ENCODE measurements at regions not wholly inside any gene's neighbourhood (a gene's known extent, or its start where the extent isn't known, plus 50 kb on each side); places are given as distances from the start of the nearest gene placed in this dataset.

DNA sequence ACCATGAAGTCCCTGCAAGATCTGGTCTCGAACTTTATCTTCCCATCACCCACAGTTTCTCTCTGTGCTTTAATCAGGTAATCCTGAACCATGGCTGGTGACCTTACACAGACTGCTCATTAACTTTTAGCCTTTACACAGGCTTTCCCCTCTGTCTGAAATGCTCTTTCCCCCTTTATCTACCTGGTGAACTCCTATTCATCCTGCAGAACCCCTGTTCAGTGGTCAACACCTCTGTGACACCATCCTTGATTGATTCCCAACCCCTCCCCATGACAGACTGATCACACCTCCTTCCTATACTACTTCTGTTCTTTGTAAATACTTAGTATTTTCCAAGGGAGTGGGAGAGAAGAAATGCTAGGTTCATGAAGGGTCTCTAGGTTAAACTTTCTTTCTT, 254.0 kb downstream of the RPS24 start:
- DNase-seq (ENCODE audit: low read depth in 2 of 2) = no peak
- Histone ChIP-seq H3K4me2 (ENCODE audit: extremely low read depth, insufficient read depth, low read length) (no peak overlapping the region), H3K9ac (ENCODE audit: insufficient read depth, low read length) (no peak overlapping the region), H4K20me1 (ENCODE audit: control insufficient read depth, extremely low read depth, insufficient read depth, low read length) (no peaks in the 10 kb centered on the region), H3K36me3 (ENCODE audit: control insufficient read depth, insufficient read depth, low read length) (no peaks in the 10 kb centered on the region), H3K79me2 (ENCODE audit: control insufficient read depth, insufficient read depth, low read length) (no peaks in the 10 kb centered on the region), H3K4me3 (replicated peaks in 1 of 4; ENCODE audit: control extremely low read depth in 1 of 4, insufficient read depth in 1 of 4, low read depth in 3 of 4, low read length in 4 of 4) (no peak overlapping the region), H3K27ac (ENCODE audit: insufficient read depth, low read length) (no peak overlapping the region), H2AFZ (ENCODE audit: low read length) (no peak overlapping the region), H3K4me1 (ENCODE audit: control insufficient read depth, extremely low read depth, insufficient read depth, low read length) (no peaks in the 10 kb centered on the region), H3K27me3 (ENCODE audit: control insufficient read depth, insufficient read depth, low read length) (no peaks in the 10 kb centered on the region), H3K9me3 (ENCODE audit: control insufficient read depth, insufficient read depth, low read depth, low read length) (no peaks in the 10 kb centered on the region)
- TF ChIP-seq CTCF (conservative IDR thresholded peaks at IDR 0.05 in 1 of 2, IDR thresholded peaks at IDR 0.05 in 1 of 2; ENCODE audit: low read depth in 1 of 2, low read length in 2 of 2) = no peak
- no peak for TF ChIP-seq EZH2 (IDR thresholded peaks at IDR 0.05; ENCODE audit: low read length, missing control alignments)

- H3K9me3 ChIP-seq (ENCODE audit: control insufficient read depth, insufficient read depth, low read depth, low read length) = no peaks in the 10 kb centered on the region
- no peak overlapping the region for H3K27ac ChIP-seq (ENCODE audit: insufficient read depth, low read length)
Measured at GRCh38 chr10:78288663-78289062, 255.0 kb downstream of the RPS24 start.

DNA sequence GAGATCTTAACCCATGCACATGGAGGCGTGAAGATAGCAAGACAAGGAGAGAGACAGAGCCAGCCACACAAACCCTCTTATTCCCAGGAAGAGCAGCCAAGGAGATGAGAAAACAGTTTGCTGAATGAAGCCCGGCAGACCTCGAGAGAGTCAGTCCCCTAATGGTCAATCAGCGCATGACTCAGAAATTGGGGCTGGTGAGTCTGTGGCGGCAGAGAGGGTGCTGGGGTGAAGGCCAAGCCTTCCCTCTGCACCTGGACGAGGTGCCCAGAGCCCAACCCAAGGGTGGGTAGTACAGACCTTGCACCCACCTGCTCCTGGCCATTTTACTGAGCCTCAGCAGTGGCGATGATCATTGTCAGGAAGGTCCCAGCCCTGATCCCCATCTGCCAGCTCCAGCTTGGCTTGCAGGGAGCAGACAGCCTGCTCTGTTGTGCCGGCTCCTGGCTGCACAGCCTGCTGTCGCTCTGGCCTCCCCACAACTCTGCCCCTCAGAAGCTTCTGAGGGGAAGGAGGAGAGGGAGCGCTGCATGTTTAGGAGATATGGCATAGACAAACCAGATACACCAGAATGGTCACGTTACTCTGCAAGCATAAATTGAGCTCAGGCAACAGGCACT, 256.6 kb downstream of the RPS24 start:
- Histone ChIP-seq H2AFZ (ENCODE audit: low read length) (no peak overlapping the region), H3K4me2 (ENCODE audit: extremely low read depth, insufficient read depth, low read length) (no peak overlapping the region), H3K4me1 (ENCODE audit: control insufficient read depth, extremely low read depth, insufficient read depth, low read length) (no peaks in the 10 kb centered on the region), H3K4me3 (replicated peaks in 1 of 4; ENCODE audit: control extremely low read depth in 1 of 4, insufficient read depth in 1 of 4, low read depth in 3 of 4, low read length in 4 of 4) (no peak overlapping the region), H3K36me3 (ENCODE audit: control insufficient read depth, insufficient read depth, low read length) (no peaks in the 10 kb centered on the region), H3K27me3 (ENCODE audit: control insufficient read depth, insufficient read depth, low read length) (no peaks in the 10 kb centered on the region), H3K79me2 (ENCODE audit: control insufficient read depth, insufficient read depth, low read length) (no peaks in the 10 kb centered on the region), H3K27ac (ENCODE audit: insufficient read depth, low read length) (no peak overlapping the region), H4K20me1 (ENCODE audit: control insufficient read depth, extremely low read depth, insufficient read depth, low read length) (no peaks in the 10 kb centered on the region), H3K9me3 (ENCODE audit: control insufficient read depth, insufficient read depth, low read depth, low read length) (no peaks in the 10 kb centered on the region), H3K9ac (ENCODE audit: insufficient read depth, low read length) (no peak overlapping the region)
- DNase-seq (ENCODE audit: low read depth in 2 of 2) = peak in 1 of 2 donors; percentile 33
- TF ChIP-seq EZH2 (IDR thresholded peaks at IDR 0.05; ENCODE audit: low read length, missing control alignments) = no peak
- peak in 1 of 2 donors; percentile 7 for TF ChIP-seq CTCF (conservative IDR thresholded peaks at IDR 0.05 in 1 of 2, IDR thresholded peaks at IDR 0.05 in 1 of 2; ENCODE audit: low read depth in 1 of 2, low read length in 2 of 2)

More at GRCh38 chr10:78288663-78289062, 255.0 kb downstream of the RPS24 start:
- no peaks in the 10 kb centered on the region for H4K20me1 ChIP-seq (ENCODE audit: control insufficient read depth, extremely low read depth, insufficient read depth, low read length)
- no peak for DNase-seq (ENCODE audit: low read depth in 2 of 2)
- H3K4me1 ChIP-seq (ENCODE audit: control insufficient read depth, extremely low read depth, insufficient read depth, low read length) = no peaks in the 10 kb centered on the region
- no peaks in the 10 kb centered on the region for H3K36me3 ChIP-seq (ENCODE audit: control insufficient read depth, insufficient read depth, low read length)
- H3K27me3 ChIP-seq (ENCODE audit: control insufficient read depth, insufficient read depth, low read length) = no peaks in the 10 kb centered on the region
- H3K79me2 ChIP-seq (ENCODE audit: control insufficient read depth, insufficient read depth, low read length) = no peaks in the 10 kb centered on the region
- no peak overlapping the region for H3K9ac ChIP-seq (ENCODE audit: insufficient read depth, low read length)
- TF ChIP-seq EZH2 (IDR thresholded peaks at IDR 0.05; ENCODE audit: low read length, missing control alignments) (no peak), CTCF (conservative IDR thresholded peaks at IDR 0.05 in 1 of 2, IDR thresholded peaks at IDR 0.05 in 1 of 2; ENCODE audit: low read depth in 1 of 2, low read length in 2 of 2) (no peak)
- H2AFZ ChIP-seq (ENCODE audit: low read length) = no peak overlapping the region
- no peak overlapping the region for H3K4me2 ChIP-seq (ENCODE audit: extremely low read depth, insufficient read depth, low read length)
- no peak overlapping the region for H3K4me3 ChIP-seq (replicated peaks in 1 of 4; ENCODE audit: control extremely low read depth in 1 of 4, insufficient read depth in 1 of 4, low read depth in 3 of 4, low read length in 4 of 4)
